GM19467 (cell line): ENCODE measurements at regions not wholly inside any gene's neighbourhood (a gene's known extent, or its start where the extent isn't known, plus 50 kb on each side); places are given as distances from the start of the nearest gene placed in this dataset.

Experiments
- ATAC-seq: cut with Tn5 transposase; IDR thresholded peaks from one replicate; pipeline ENCODE4 v1.9.1; 2021; ENCODE audit warnings: mild to moderate bottlenecking, moderate library complexity; ENCODE audit not compliant: unreplicated experiment

DNA sequence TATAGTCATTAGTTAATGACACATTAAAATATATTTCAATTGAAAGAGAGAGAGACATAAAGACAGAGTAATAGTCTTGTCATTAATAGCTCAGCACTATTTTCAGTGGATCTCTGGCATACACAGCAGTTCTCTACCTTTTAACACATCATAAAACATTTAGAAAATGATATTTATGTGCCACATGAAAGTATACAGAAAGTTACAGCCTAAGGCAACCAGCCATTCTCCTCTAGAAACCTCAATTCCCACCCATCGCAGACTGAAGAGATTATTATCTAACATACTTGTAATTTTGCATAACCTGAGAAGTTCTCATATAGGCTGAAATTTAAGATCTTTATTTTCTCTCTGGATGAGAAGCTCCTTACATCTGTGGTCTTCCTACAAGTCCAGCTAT, 58.7 kb upstream of the FAM83B start:
- no peak for ATAC-seq
